Glutamatergic neuron (in vitro differentiated cells): ENCODE measurements at regions not wholly inside any gene's neighbourhood (a gene's known extent, or its start where the extent isn't known, plus 50 kb on each side); places are given as distances from the start of the nearest gene placed in this dataset.

Experiments
- DNase-seq: peaks from one replicate; pipeline ENCODE4 v3.0.0; 2022
- H3K27ac Mint-ChIP-seq: one replicate; pipeline ENCODE4 v1.8.0; 2020; ENCODE audit warnings: mild to moderate bottlenecking, mixed read lengths, inconsistent platforms; ENCODE audit not compliant: unreplicated experiment
- H3K27me3 Mint-ChIP-seq: one replicate; pipeline ENCODE4 v1.8.0; 2020; ENCODE audit warnings: mild to moderate bottlenecking, moderate library complexity, mixed read lengths, inconsistent platforms; ENCODE audit not compliant: unreplicated experiment
- H3K36me3 Mint-ChIP-seq: one replicate; pipeline ENCODE4 v1.8.0; 2020; ENCODE audit warnings: mild to moderate bottlenecking, mixed read lengths, inconsistent platforms; ENCODE audit not compliant: unreplicated experiment
- H3K4me1 Mint-ChIP-seq: one replicate; pipeline ENCODE4 v1.8.0; 2020; ENCODE audit warnings: mild to moderate bottlenecking, low read depth, mixed read lengths, inconsistent platforms; ENCODE audit not compliant: unreplicated experiment
- H3K4me3 Mint-ChIP-seq: one replicate; pipeline ENCODE4 v1.8.0; 2020; ENCODE audit warnings: mild to moderate bottlenecking, mixed read lengths, inconsistent platforms; ENCODE audit not compliant: unreplicated experiment
- H3K9me3 Mint-ChIP-seq: one replicate; pipeline ENCODE4 v1.8.0; 2020; ENCODE audit warnings: mild to moderate bottlenecking, moderate library complexity, mixed read lengths, inconsistent platforms; ENCODE audit not compliant: unreplicated experiment
- TF ChIP-seq, protein P1 (sequence below): fragments of 200-600 bp; sonication (generic); IDR thresholded peaks from one replicate; pipeline ENCODE4 v1.5.0; 2021; ENCODE audit not compliant: partially characterized antibody, unreplicated experiment

DNA sequence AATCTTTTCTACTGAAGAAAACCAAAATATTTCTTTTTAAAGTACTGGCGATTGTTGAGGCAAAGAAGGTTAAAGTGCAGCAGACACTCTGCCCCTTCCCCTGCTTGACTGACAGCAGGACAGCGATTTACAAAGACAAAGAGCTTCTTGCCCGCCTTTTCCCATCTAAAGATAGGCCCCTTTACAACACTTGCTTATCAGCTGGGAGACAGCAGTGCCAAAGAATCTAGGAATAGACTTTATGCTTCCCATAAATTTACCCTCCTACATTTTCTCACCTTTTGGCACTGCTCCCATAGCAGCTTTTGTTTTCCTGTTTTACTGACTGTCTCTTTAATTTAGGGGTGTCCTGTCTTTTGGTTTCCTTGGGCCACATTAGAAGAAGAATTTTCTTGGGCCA lies 824.1 kb downstream of the CCSER2 start:
- Mint-ChIP-seq H3K27ac (no peak overlapping the region), H3K36me3 (no peaks in the 10 kb centered on the region), H3K4me1 (no peaks in the 10 kb centered on the region), H3K9me3 (no peaks in the 10 kb centered on the region), H3K4me3 (no peak overlapping the region), H3K27me3 (no peaks in the 10 kb centered on the region)
- no peak for DNase-seq
- TF ChIP-seq, protein P1, sequence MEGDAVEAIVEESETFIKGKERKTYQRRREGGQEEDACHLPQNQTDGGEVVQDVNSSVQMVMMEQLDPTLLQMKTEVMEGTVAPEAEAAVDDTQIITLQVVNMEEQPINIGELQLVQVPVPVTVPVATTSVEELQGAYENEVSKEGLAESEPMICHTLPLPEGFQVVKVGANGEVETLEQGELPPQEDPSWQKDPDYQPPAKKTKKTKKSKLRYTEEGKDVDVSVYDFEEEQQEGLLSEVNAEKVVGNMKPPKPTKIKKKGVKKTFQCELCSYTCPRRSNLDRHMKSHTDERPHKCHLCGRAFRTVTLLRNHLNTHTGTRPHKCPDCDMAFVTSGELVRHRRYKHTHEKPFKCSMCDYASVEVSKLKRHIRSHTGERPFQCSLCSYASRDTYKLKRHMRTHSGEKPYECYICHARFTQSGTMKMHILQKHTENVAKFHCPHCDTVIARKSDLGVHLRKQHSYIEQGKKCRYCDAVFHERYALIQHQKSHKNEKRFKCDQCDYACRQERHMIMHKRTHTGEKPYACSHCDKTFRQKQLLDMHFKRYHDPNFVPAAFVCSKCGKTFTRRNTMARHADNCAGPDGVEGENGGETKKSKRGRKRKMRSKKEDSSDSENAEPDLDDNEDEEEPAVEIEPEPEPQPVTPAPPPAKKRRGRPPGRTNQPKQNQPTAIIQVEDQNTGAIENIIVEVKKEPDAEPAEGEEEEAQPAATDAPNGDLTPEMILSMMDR, result no peak

DNA sequence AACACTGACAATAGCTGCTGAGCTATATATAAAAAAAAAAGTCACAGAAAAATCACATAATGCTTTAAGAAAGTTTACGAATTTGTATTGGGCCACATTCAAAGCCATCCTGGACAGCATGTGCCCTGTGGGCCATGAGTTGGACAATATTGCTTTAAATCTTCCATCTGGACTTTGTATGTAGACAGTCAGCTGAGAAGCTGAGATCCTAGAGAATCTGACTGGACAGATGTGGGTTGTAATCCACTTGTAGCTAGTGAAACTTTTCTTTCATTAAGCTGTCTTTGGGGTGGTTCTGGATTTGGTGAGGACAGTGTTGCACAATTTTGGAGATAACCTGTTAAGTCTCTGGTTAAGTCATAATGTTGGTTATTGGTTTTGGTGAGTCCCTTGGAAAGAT lies 824.5 kb downstream of the CCSER2 start:
- H3K4me1 Mint-ChIP-seq, result no peaks in the 10 kb centered on the region
- no peak for DNase-seq
- H3K4me3 Mint-ChIP-seq, result no peak overlapping the region
- TF ChIP-seq, protein P1, result no peak
- H3K9me3 Mint-ChIP-seq, result no peaks in the 10 kb centered on the region
- H3K36me3 Mint-ChIP-seq, result no peaks in the 10 kb centered on the region
- no peaks in the 10 kb centered on the region for H3K27me3 Mint-ChIP-seq
- no peak overlapping the region for H3K27ac Mint-ChIP-seq

DNA sequence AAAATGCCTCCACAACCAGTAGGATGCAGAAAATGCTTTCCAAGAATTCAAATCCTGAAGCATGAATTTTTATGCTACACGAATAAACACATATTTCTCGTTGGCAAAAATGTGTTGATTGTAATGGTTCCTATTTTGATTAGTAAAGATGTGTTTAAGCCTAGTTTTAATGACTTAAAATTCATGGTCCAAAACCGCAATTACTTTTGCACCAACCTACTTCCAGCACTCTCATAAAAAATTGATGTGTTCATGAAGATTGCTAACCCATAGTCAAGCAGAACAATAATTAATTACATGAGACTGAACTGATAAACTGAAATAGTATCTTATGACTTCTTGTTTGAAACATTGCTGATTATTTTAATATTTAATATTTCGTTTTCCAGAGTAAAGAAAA lies 828.8 kb downstream of the CCSER2 start:
- Mint-ChIP-seq H3K27ac (no peak overlapping the region), H3K36me3 (no peaks in the 10 kb centered on the region), H3K9me3 (no peaks in the 10 kb centered on the region), H3K27me3 (no peaks in the 10 kb centered on the region), H3K4me3 (no peak overlapping the region), H3K4me1 (no peaks in the 10 kb centered on the region)
- no peak for DNase-seq
- TF ChIP-seq, protein P1, result no peak

DNA sequence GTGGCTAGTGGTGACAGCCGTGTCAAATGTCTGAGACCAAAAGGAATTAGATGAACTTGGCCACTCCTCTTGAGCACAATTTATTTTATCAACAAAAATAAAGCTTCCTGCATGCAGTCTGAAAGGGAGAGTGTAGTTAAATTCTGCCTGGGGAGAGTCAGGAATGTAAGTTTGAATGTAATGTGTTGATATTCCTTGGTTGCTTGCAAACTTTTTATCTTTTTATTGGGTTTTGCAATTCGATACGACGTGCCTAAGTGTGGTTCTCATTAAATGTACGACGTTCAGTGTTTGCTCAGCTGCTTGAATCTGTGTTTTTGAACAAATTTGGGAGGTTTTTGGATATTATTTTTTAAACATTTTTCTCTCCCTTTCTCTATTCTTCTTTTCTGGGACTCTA lies 839.9 kb downstream of the CCSER2 start:
- no peak for DNase-seq
- Mint-ChIP-seq H3K36me3 (no peaks in the 10 kb centered on the region), H3K4me1 (no peaks in the 10 kb centered on the region), H3K27ac (no peak overlapping the region), H3K9me3 (no peaks in the 10 kb centered on the region), H3K27me3 (peaks cover 1% of the 10 kb centered on the region), H3K4me3 (no peak overlapping the region)
- TF ChIP-seq, protein P1, result no peak

DNA sequence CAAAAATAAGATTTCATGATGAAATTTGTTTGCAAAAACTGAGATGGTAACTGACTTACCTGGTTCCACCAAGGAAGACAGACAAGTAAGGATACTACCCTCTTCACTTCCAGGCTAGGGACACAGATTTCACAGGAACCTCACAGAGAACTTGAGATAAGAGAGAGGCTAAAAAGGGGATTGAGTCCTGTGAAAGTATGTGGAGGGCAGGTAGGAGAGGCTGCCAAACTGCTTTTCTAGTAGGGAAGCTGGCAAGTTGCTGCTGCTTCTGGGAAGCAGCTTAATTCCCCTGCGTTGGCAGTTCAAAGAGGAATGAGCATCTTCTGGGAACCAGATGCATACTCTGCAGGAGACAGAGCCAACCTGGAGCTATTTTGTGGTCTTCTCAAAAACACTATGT lies 841.6 kb downstream of the CCSER2 start:
- TF ChIP-seq, protein P1, result no peak
- no peak for DNase-seq
- peaks cover 1% of the 10 kb centered on the region for H3K27me3 Mint-ChIP-seq
- H3K4me3 Mint-ChIP-seq, result no peak overlapping the region
- no peaks in the 10 kb centered on the region for H3K36me3 Mint-ChIP-seq
- H3K27ac Mint-ChIP-seq, result no peak overlapping the region
- no peaks in the 10 kb centered on the region for H3K4me1 Mint-ChIP-seq
- H3K9me3 Mint-ChIP-seq, result no peaks in the 10 kb centered on the region
